ENCODE measurements at regions not wholly inside any gene's neighbourhood (a gene's known extent, or its start where the extent isn't known, plus 50 kb on each side); places are given as distances from the start of the nearest gene placed in this dataset.
"Not testable (repeated sequence)": the region's sequence is repeated elsewhere in the genome, so short reads cannot be mapped to it uniquely, and the experiment has no call there.

- Histone ChIP-seq H3K36me3 (ENCODE audit: control insufficient read depth, insufficient read depth, low read length) (no peaks in the 10 kb centered on the region), H3K4me3 (ENCODE audit: low read depth, low read length) (no peak overlapping the region), H3K27me3 (ENCODE audit: control insufficient read depth, insufficient read depth, low read length) (0 out of 2 replicates have a peak, but pooled peaks cover 4% of the 10 kb centered on the region)
- POLR2A ChIA-PET, result no interaction called here
- CTCF ChIA-PET, result no interaction called here
- no peak for DNase-seq (ENCODE audit: low read depth)
- no peak for TF ChIP-seq CTCF (IDR thresholded peaks at IDR 0.05; ENCODE audit: insufficient read depth, low read depth, low read length)
Observed at GRCh38 chr12:111244673-111245072, 124.2 kb downstream of the PHETA1 start.

- CTCF ChIA-PET; H3K36me3 ChIP-seq (ENCODE audit: control insufficient read depth, insufficient read depth, low read length); H3K4me3 ChIP-seq (ENCODE audit: low read depth, low read length); H3K27me3 ChIP-seq (ENCODE audit: control insufficient read depth, insufficient read depth, low read length); DNase-seq (ENCODE audit: low read depth); POLR2A ChIA-PET: not testable (repeated sequence)
Observed at GRCh38 chr12:111242817-111243216, 126.1 kb downstream of the PHETA1 start.

DNA sequence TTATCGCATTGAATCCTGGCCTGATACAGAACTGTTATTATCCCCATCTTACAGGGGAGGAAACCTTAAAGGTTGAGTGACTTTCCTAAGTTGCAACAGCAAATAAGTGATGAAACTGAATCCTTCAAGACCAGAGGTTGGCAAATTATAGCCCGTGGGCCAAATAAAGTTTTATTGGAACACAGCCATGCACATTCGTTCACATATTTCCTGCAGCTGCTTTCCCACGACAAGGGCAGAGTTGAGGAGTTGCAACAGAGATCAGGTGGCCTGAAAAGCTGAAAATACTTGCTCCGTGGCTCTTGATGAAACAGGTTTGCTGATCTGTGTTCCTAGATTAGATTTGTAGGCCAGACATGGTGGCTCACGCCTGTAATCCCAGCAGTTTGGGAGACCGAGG lies 126.7 kb downstream of the PHETA1 start:
- CTCF ChIA-PET, result no interaction called here
- H3K36me3 ChIP-seq (ENCODE audit: control insufficient read depth, insufficient read depth, low read length), result no peaks in the 10 kb centered on the region
- no peak overlapping the region for H3K4me3 ChIP-seq (ENCODE audit: low read depth, low read length)
- no peak for DNase-seq (ENCODE audit: low read depth)
- 0 out of 2 replicates have a peak, but pooled peaks cover 2% of the 10 kb centered on the region for H3K27me3 ChIP-seq (ENCODE audit: control insufficient read depth, insufficient read depth, low read length)
- no peak for TF ChIP-seq CTCF (IDR thresholded peaks at IDR 0.05; ENCODE audit: insufficient read depth, low read depth, low read length)
- POLR2A ChIA-PET, result no interaction called here

DNA sequence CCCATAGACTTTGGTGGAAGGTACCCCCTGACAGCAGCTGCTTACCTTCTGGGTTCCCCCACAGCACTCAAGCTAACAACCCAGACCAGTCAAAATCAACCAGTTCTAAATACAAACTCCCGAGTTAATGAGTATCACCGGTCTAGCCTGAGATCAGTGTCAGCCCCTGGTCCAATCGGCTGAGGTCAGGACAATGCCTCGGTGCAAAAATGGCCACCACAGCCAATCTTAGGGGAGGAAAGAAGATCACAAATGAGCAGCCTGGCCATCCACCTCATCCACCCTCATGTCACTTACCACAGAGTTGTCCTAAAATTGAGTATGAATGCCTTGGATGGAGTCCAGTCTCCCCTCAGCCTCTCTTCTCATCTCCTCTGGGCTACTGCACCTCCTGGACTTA lies 128.5 kb downstream of the PHETA1 start:
- ChIA-PET CTCF (no interaction called here), POLR2A (no interaction called here)
- no peak for DNase-seq (ENCODE audit: low read depth)
- Histone ChIP-seq H3K4me3 (ENCODE audit: low read depth, low read length) (no peak overlapping the region), H3K27me3 (ENCODE audit: control insufficient read depth, insufficient read depth, low read length) (0 out of 2 replicates have a peak, but pooled peaks cover 2% of the 10 kb centered on the region), H3K36me3 (ENCODE audit: control insufficient read depth, insufficient read depth, low read length) (no peaks in the 10 kb centered on the region)
- no peak for TF ChIP-seq CTCF (IDR thresholded peaks at IDR 0.05; ENCODE audit: insufficient read depth, low read depth, low read length)

GRCh38 chr12:111239235-111239634 lies 129.7 kb downstream of the PHETA1 start:
- ChIA-PET POLR2A (no interaction called here), CTCF (no interaction called here)
- TF ChIP-seq CTCF (IDR thresholded peaks at IDR 0.05; ENCODE audit: insufficient read depth, low read depth, low read length), result no peak
- H3K27me3 ChIP-seq (ENCODE audit: control insufficient read depth, insufficient read depth, low read length), result 0 out of 2 replicates have a peak, but pooled peaks cover 2% of the 10 kb centered on the region
- no peaks in the 10 kb centered on the region for H3K36me3 ChIP-seq (ENCODE audit: control insufficient read depth, insufficient read depth, low read length)
- DNase-seq (ENCODE audit: low read depth), result no peak
- H3K4me3 ChIP-seq (ENCODE audit: low read depth, low read length), result no peak overlapping the region

GRCh38 chr12:111238075-111238734 lies 130.7 kb downstream of the PHETA1 start:
- no peak overlapping the region for H3K4me3 ChIP-seq (ENCODE audit: low read depth, low read length)
- 0 out of 2 replicates have a peak, but pooled peaks cover 2% of the 10 kb centered on the region for H3K27me3 ChIP-seq (ENCODE audit: control insufficient read depth, insufficient read depth, low read length)
- no peak for DNase-seq (ENCODE audit: low read depth)
- CTCF ChIA-PET, result no interaction called here
- POLR2A ChIA-PET, result no interaction called here
- no peaks in the 10 kb centered on the region for H3K36me3 ChIP-seq (ENCODE audit: control insufficient read depth, insufficient read depth, low read length)
- no peak for TF ChIP-seq CTCF (IDR thresholded peaks at IDR 0.05; ENCODE audit: insufficient read depth, low read depth, low read length)

DNA sequence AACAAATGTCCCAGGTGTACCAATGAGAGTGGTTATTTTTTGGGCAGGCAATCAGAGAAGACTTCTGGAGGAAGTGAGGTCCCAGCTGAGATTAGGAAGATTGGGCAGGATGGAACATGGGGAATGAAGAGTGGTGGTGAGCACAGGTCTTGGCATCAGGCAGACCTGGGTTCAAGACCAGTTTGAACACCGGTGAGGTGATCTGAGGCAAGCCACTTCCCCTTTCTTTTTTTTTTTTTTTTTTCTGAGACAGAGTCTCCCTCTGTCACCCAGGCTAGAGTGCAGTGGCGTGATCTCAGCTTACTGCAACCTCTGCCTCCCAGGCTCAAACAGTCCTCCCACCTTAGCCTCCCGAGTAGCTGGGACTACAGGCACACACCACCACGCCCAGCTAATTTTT lies 134.4 kb downstream of the PHETA1 start:
- H3K4me3 ChIP-seq (ENCODE audit: low read depth, low read length); CTCF ChIA-PET; POLR2A ChIA-PET; DNase-seq (ENCODE audit: low read depth); H3K36me3 ChIP-seq (ENCODE audit: control insufficient read depth, insufficient read depth, low read length); H3K27me3 ChIP-seq (ENCODE audit: control insufficient read depth, insufficient read depth, low read length): not testable (repeated sequence)
